ENCODE measurements at regions not wholly inside any gene's neighbourhood (a gene's known extent, or its start where the extent isn't known, plus 50 kb on each side); places are given as distances from the start of the nearest gene placed in this dataset.
"Not testable (repeated sequence)": the region's sequence is repeated elsewhere in the genome, so short reads cannot be mapped to it uniquely, and the experiment has no call there.

DNA sequence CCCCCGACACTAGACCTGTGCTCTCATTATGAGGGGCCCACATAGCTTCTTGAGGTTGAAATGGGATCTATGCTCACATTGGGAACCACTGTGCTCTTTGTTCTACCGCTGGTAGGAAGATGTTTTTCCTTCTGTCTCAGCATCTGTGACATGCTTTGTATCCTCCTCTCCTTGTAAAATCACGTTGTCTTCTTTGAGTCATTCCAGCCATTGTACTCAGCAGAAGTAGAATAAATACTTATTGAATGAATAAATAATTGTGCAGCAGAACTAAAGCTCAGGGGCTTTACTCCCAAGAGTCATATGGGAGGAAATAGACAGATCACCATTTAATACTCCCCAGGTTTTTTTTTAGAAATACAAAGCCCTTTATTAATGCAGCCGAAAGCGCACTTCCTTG lies 66.3 kb upstream of the EDEM3 start:
- CTCF ChIA-PET: interaction anchor here (0.7 to 1.2 kb wide), 2 partner anchors 16 to 89 kb away, joined by 3 to 4 read pairs; no protein-coding TSS in a partner anchor
- POLR2A ChIA-PET (ENCODE audit: low non-redundant PET): no interaction called here
- no peak for DNase-seq (ENCODE audit: low spot score)
- TF ChIP-seq, protein P1, sequence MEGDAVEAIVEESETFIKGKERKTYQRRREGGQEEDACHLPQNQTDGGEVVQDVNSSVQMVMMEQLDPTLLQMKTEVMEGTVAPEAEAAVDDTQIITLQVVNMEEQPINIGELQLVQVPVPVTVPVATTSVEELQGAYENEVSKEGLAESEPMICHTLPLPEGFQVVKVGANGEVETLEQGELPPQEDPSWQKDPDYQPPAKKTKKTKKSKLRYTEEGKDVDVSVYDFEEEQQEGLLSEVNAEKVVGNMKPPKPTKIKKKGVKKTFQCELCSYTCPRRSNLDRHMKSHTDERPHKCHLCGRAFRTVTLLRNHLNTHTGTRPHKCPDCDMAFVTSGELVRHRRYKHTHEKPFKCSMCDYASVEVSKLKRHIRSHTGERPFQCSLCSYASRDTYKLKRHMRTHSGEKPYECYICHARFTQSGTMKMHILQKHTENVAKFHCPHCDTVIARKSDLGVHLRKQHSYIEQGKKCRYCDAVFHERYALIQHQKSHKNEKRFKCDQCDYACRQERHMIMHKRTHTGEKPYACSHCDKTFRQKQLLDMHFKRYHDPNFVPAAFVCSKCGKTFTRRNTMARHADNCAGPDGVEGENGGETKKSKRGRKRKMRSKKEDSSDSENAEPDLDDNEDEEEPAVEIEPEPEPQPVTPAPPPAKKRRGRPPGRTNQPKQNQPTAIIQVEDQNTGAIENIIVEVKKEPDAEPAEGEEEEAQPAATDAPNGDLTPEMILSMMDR (conservative IDR thresholded peaks at IDR 0.05; ENCODE audit: low read depth): no peak
- no peak overlapping the region for H3K27ac ChIP-seq

DNA sequence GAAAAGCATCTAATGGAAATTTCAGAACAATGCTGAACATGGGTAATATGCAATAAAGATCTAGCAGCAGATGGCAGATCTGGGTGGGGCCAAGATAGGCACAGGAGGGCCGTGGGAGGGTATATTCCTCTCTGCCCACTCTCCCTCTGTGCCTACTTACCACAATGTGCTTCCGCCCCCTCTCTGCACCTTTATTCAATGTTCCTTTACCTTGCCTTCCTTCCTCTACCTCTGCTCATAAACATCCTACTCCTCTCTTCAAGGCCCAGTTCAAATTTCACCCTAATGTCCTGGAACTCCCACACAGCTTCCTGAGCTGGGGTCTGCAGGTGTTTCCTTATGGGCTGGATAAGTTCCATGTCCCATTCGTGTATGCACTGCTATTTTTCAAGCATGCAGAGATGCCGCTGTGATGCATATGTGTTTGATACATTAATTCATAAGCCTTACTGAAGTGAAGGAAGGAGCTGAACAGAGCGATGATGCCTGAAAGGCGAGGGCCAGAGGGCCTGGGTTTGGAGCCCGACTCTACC lies 65.6 kb upstream of the EDEM3 start:
- ChIA-PET POLR2A (ENCODE audit: low non-redundant PET) (no interaction called here), CTCF (interaction anchor here (0.7 to 1.2 kb wide), 2 partner anchors 15 to 88 kb away, joined by 3 to 4 read pairs; no protein-coding TSS in a partner anchor)
- DNase-seq (ENCODE audit: low spot score): no peak
- TF ChIP-seq, protein P1 (conservative IDR thresholded peaks at IDR 0.05; ENCODE audit: low read depth): no peak
- no peak overlapping the region for H3K27ac ChIP-seq

DNA sequence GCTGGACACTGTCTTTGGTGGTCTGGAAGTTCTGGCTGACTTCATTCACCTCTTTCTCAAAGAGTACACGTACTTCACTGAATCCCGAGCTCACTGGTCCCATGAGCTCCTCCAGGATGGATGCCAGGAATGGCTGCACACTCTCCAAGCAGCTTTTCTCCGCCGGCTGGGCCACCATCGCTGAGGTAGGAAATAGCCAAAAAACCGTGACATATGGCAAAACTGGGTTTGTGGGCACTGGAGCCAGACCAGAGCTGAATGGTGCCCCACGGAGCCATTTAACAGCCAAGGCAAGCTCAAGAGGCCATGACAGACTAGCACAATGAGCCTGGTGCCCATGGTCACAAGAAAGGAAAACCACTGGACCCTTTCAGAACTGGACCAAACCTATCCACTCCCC lies 64.0 kb upstream of the EDEM3 start:
- POLR2A ChIA-PET (ENCODE audit: low non-redundant PET): no interaction called here
- CTCF ChIA-PET: no interaction called here
- TF ChIP-seq, protein P1 (conservative IDR thresholded peaks at IDR 0.05; ENCODE audit: low read depth): no peak
- DNase-seq (ENCODE audit: low spot score): no peak
- H3K27ac ChIP-seq: no peak overlapping the region

DNA sequence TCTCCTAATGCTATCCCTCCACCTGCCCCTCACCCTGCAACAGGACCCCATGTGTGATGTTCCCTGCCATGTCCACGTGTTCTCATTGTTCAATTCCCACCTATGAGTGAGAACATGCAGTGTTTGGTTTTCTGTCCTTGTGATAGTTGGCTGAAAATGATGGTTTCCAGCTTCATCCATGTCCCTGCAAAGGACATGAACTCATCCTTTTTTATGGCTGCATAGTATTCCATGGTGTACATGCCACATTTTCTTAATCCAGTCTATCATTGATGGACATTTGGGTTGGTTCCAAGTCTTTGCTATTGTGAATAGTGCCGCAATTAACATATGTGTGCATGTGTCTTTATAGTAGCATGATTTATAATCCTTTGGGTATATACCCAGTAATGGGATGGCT lies 62.3 kb upstream of the EDEM3 start:
- DNase-seq (ENCODE audit: low spot score); POLR2A ChIA-PET (ENCODE audit: low non-redundant PET); H3K27ac ChIP-seq; CTCF ChIA-PET: not testable (repeated sequence)

DNA sequence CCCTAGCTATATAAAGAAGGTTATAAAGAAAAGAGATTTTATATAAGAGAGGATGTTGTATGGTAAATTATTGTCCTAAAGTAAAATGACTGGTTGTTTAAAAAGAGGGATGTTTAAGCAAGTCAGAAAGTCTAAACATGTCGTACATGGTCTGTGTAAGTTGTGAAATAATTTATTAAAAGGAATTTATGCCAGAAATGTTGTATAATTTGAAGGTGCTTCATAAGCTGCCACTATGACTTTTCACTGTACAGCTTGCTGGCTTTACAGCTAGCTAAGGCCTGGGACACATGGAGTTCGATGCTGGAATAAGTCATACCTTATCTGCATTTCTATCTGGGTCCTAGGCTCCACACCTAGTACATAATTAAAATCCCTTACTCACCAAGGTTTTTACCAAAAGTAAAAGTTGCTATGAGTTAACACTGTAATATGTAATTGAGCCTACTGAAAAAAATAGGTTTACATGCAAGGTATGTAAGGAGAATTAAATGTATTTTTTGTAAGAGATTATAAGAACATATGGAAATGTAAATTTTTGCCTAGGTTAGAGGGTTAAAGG lies 59.0 kb upstream of the EDEM3 start:
- DNase-seq (ENCODE audit: low spot score): no peak
- TF ChIP-seq, protein P1 (conservative IDR thresholded peaks at IDR 0.05; ENCODE audit: low read depth): no peak
- ChIA-PET POLR2A (ENCODE audit: low non-redundant PET) (no interaction called here), CTCF (interaction anchor here (0.6 to 1.3 kb wide), 2 partner anchors 10 to 360 kb away, joined by 3 read pairs; no protein-coding TSS in a partner anchor)
- no peak overlapping the region for H3K27ac ChIP-seq

DNA sequence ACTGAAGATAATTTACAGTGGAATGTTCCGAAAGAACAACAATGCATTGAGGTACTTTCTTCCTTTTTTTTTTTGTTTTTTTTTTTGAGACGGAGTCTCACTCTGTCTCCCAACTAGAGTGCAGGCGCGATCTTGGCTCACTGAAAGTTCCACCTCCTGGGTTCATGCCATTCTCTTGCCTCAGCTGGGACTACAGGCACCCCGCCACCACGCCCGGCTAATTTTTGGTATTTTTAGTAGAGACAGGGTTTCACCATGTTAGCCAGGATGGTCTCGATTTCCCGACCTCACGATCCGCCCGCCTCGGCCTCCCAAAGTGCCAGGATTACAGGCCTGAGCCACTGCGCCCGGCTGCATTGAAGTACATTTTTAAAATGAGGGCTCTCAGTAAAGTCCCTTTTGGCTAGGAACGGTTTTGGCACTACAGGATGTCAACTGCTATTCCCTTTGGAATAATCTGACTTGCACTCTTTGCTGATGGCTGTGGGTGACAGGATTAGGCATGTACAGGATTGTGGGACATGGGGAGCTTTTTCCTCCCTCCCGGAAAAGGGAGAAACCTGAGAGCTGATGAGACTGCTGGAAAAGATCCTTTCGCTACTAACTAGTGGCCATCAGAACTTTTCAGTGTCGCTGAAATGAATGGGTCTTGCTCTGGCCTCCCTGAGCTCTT lies 56.9 kb upstream of the EDEM3 start:
- ChIA-PET POLR2A (ENCODE audit: low non-redundant PET) (no interaction called here), CTCF (interaction anchor here (0.5 to 0.7 kb wide), 2 partner anchors 14 to 375 kb away, joined by 4 to 5 read pairs; no protein-coding TSS in a partner anchor)
- TF ChIP-seq, protein P1 (conservative IDR thresholded peaks at IDR 0.05; ENCODE audit: low read depth): no peak
- DNase-seq (ENCODE audit: low spot score): no peak
- H3K27ac ChIP-seq: no peak overlapping the region

DNA sequence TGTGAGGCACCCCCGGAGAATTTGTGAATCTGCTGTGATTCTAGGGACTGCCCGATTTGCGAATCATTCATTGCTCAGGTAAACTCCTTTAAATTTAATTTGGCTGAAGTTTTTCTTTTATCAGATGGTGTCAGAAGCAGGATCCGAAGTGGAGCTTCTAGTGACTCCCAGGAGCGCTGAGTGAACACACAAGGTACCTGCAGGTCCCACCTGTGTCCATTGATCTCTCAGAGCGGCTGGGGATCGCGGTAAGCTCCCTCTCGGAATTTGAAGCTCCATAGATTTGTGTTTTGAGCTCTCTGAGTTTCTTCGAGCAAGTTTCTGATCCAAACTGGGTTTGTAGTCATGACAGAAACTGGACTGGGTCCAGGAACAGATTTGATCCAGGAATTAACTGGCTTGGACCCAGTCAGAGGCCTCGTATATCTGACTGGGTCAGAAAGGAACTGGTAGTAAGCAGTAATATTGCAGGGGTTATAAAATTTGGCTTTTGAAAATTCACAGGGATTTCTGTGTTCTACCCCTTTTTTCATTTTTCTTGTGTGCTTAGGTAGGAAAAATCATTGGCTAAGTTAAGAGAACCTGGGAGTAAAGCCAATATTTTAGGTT lies 56.2 kb upstream of the EDEM3 start:
- CTCF ChIA-PET: no interaction called here

More for the DNA sequence above, 56.2 kb upstream of the EDEM3 start:
- no peak for DNase-seq (ENCODE audit: low spot score)
- POLR2A ChIA-PET (ENCODE audit: low non-redundant PET): no interaction called here
- no peak overlapping the region for H3K27ac ChIP-seq
- TF ChIP-seq, protein P1 (conservative IDR thresholded peaks at IDR 0.05; ENCODE audit: low read depth): no peak
